Left forelimb (tissue), 1 donor: ENCODE measurements at regions not wholly inside any gene's neighbourhood (a gene's known extent, or its start where the extent isn't known, plus 50 kb on each side); places are given as distances from the start of the nearest gene placed in this dataset.
"Not testable (repeated sequence)": the region's sequence is repeated elsewhere in the genome, so short reads cannot be mapped to it uniquely, and the experiment has no call there.

Experiments used
- DNase-seq: peaks from one replicate; pipeline ENCODE4 v3.0.0-alpha.2; 2018; ENCODE audit warnings: low spot score

- no peak for DNase-seq
Observed at GRCh38 chr2:10183146-10183675, 60.7 kb downstream of the RRM2 start.

DNA sequence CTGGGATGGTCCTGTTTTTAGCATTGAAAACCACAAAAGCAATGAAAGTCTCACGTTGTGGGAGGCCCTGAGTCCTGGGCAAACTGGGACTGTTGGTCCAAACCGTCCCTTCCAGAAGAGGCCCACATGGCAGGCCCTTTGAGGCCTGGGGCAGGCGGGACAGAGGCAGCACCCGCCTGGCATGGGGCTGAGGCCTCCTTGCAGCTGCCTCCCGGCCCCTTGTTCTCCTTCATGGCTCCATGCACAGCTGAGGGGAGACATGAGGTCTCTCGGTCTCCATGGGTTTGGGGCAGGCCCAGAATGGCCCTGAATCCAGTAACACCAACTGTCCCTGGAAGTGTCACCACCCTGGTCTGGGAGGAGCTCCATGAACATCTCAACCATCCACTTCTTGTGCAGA, 61.9 kb downstream of the RRM2 start:
- DNase-seq: no peak

GRCh38 chr2:10185046-10185445, 62.5 kb downstream of the RRM2 start:
- DNase-seq: no peak

DNA sequence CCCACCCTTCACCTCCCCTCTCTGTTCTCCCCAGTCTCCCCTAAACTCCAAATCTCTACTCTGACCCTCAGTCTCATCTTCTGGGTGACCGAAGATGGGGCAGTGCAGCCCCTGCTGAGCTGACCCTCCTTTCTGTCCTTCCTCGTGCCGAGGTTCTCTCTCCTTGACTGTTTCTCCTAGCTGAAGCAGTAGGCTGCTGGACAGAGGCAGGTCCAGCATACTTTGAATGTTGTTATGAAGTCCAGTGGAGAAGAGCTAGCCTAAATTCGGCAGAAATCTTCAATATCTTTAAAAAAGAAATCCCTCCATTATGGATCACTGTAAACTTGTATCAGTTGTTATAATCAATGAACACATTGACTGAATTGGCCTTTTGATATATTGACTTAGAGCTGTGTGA, 63.2 kb downstream of the RRM2 start:
- no peak for DNase-seq

- DNase-seq: no peak
Observed at GRCh38 chr2:10186868-10187535, 64.5 kb downstream of the RRM2 start.

GRCh38 chr2:10187661-10188060, 65.1 kb downstream of the RRM2 start:
- no peak for DNase-seq

GRCh38 chr2:10188211-10188610, 65.7 kb downstream of the RRM2 start:
- DNase-seq: no peak

- no peak for DNase-seq
Observed at GRCh38 chr2:10188729-10189305, 66.3 kb downstream of the RRM2 start.

- no peak for DNase-seq
Observed at GRCh38 chr2:10190255-10190654, 67.7 kb downstream of the RRM2 start.

GRCh38 chr2:10190737-10191532, 68.4 kb downstream of the RRM2 start:
- peak; percentile 17 for DNase-seq

GRCh38 chr2:10191554-10191953, 69.0 kb downstream of the RRM2 start:
- peak; percentile 33 for DNase-seq

DNA sequence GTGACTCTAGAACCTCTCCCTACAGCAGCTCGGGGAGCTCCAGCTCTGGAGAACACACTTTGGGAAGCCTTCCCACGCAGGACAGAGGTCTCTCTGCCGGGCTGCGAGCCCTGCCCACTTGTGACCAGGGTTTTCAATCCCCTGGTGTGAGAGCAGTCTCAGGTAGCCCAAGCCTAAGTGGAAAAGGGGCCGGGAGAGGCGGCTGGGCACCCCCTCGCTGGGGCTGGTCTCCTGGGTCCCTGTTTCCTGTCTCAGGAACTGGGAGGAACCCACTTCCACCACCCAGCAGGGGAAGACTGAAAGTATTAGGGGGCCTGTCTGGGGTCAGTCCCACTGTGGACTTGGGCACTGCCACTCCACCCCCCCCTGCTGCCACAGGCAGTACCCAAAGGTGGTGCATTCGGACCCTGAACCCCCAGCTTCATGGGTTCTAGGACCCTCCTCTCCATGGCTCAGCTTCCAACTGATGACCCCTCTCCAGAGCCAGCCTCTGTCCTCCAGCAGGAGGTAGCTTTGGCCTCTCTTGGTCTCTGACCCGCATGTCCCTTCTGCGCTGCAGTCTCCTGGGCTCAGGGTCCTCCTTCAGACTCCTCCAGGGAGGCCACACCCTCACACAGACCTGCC, 70.0 kb downstream of the RRM2 start:
- DNase-seq: peak; percentile 55

DNA sequence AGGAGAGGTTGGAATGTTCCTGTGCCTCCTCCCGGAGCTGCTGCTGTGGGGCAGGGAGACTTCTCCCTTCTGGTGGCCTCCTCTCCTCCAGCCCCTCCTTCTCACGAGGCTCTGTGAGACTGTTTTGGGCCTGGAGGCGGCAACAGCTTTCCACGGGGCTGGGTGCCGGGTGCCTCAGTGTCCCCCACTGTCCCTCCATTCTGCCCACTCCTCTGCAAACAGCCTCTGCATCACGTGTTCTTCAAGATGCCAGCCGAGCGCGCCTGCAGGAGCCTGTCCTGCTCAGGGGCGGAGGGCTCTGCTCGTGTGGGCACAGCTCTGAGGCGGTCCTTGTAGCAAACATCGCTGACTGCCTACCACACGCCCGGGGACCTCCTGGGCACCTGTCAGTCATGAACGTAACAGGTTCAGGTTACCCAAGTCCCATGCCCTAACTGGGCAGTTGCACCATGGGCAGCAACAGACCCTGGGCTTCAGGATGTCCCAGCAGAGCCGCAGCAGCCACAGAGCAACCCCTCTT, 70.8 kb downstream of the RRM2 start:
- peak; percentile 56 for DNase-seq

DNA sequence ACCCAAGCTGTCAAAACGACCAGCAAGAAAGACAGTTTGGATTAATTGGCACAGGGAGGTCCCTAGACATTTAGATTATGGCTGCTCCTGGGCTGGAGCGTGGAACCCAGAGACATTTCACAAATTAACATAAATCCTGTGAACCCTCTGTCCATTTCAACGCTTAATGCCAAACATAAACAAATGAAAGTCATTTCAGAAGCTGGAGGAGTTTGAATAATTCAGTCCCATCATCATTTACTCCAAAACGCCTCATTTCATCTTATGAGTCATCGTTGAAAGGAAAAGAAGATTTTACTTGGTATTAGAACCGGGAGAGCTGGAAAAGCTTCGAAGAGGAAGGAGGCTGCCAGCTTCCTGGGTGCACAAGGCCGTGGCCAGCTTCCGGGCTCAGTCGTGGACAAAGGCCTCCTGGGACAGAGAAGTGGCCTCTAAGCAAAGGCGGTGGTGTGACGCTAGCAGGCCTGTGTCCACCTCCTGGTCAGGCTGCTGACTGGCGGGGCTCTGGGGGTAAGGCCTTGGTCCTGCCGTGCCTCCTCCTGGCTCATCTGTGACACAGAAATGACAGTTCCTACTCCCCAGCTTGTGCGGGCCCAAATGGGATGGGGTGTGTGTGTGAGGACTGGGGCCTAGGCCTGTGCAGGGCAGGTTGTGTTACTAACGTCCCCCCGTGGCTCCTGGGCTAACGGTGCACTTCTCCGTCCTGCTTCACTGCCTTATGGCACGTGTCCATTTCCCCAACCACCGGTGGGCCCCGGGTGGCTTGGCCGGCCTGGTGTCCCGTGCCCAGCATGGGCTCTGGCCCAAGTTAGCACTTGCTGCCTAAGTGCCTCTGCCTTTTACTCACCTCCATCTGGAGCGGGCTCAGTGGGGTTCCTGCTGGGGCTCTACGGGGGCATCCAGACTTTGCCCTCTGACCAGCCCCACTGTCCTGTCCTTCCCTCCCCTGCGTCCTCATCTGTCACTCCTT, 71.6 kb downstream of the RRM2 start:
- DNase-seq: peak; percentile 57

DNA sequence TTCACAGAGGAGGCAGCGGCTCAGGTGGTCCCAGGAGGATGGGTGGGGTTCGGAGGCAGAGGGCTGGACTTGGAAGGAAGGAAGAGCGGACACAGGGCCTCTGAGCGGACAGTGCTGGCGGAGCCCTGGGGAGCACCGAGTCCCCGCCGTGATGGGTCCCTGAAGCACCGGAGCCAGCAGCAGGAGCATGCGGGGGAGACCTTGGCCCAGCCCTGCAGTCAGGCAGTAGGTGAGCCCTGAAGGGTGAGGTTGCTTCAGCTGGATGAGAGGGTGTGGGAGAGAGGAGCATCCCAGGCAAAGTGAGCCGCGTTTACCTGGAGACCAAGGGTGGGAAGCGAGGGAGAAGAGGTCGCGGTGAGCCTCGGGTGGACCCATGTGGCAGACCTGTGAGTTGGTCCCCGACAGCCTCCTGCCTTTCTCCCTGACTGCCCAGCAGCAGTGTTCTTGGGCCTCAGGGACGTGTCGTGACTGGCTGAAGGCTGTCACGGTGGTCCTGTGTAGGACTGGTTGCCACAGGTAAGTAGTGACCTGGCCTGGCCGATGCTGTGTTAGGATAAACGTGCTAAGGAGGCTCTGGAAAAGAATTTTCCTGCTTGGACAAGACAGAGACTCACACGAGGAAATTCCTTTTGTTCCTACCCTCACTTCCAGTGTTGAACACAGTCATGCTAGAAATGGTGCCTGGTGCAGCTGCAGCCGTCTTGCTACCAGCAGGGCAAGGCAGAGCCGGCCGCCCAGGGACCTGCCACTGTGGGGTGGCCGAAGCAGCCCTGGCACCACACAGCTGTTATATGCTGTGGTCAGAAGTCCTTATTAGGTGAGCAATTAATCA, 73.0 kb downstream of the RRM2 start:
- no peak for DNase-seq

- peak; percentile 66 for DNase-seq
Observed at GRCh38 chr2:10196110-10196892, 73.8 kb downstream of the RRM2 start.

DNA sequence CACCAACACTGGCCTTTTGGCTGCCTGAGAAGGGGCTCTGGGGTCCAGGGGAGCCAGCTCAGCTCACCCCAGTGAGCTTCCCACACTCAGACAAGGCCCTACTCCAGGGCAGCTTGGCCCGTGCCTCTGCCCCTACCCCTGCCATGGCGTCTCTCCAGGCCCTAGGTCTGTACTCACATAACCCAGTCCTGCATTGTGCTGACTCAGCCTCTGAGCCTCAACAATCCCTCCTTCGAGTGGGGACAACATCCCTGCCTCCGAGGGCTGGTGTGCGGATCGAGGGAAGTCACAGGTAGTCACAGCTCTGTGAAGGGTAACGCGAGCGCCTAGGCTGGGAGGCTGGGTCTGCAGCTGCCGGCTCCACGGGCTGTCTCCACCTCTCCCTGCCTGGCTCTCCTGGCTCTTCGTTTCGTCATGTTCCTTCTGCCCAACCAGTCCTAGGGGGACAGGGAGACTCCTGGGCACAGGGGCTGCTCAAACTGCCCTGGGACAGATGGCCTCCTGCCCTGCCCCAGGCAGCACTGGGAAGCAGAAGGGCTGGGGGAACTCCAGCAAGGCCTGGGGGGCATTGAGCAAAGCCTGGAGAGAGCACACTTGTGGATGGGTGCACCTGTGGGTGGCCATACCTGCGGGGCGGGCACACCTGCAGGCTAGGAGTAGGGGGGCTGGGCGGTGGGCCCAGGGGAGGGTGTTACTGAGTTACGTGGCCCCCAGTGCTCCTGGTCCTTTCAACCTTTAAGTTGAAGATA, 74.6 kb downstream of the RRM2 start:
- peak; percentile 53 for DNase-seq

- peak; percentile 58 for DNase-seq
Observed at GRCh38 chr2:10197697-10198076, 75.1 kb downstream of the RRM2 start.

DNA sequence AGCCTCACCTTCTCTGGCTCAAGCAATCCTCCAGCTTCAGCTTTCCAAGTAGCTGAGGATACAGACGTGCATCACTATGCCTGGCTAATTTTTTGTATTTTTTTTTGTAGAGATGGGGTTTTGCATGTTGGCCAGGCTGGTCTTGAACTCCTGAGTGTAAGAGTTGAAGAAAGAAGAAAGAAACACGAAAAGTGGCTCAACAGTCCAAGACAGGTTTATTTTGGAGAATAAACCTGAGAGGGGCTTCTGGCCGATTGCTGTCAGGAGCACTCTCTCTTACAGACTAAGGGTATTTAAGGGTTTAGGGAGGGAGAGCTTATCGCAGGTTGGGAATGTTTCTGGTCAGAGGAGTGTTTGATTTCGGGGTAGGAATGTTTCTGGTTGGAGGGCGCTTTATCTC, 75.9 kb downstream of the RRM2 start:
- DNase-seq: not testable (repeated sequence)
